GM18499 (cell line): ENCODE measurements at regions not wholly inside any gene's neighbourhood (a gene's known extent, or its start where the extent isn't known, plus 50 kb on each side); places are given as distances from the start of the nearest gene placed in this dataset.
"Not testable (repeated sequence)": the region's sequence is repeated elsewhere in the genome, so short reads cannot be mapped to it uniquely, and the experiment has no call there.

Source experiments
- ATAC-seq: cut with Tn5 transposase; IDR thresholded peaks from one replicate; pipeline ENCODE4 v1.9.1; 2021; ENCODE audit warnings: moderate number of reproducible peaks; ENCODE audit not compliant: insufficient read depth, unreplicated experiment

DNA sequence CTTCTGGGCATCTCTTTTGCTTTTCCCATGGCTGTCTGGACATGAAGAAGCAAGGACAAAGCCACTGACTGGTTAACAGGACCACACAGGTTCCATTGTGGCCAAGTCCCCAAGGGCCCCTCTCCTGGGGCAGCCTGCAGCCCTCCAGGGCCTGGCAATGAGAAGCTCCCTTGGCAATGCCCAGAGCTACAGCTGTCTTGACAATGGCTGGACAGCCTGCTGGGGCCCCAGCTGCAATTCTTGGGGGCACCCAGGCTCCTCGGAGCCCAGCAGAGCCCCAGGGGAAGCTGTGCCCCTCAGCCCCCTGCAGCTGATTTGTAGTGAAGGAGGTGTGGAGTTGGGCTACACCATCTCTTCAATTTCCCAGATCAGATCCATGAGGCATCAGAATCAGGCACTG is 384.9 kb upstream of the PODXL start:
- no peak for ATAC-seq

DNA sequence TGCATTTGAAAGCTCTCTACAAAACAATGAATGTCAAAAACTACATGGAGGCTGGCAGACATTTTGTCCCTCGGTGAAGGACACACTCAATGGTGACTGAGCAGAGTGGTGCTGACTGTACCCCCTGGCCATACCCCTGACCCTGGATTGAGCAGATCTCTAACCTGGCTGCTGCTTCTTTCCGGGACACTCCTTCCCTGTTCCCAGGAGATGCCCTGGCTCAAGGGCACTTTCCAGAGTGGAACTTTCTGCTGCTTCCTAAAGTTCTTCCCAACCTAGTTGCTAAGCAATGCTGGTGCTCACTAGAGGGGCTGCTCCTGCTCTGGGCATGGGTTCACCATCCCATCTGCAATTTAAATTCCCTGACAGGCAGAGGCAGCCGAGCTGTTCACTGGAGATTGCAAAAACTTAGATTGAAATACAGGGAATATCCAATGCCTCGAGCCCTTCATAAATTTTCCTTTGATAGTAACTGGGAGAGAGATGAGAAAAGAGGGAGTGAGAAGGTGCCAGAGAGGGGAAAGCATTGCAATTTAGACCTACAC is 384.3 kb upstream of the PODXL start:
- no peak for ATAC-seq

DNA sequence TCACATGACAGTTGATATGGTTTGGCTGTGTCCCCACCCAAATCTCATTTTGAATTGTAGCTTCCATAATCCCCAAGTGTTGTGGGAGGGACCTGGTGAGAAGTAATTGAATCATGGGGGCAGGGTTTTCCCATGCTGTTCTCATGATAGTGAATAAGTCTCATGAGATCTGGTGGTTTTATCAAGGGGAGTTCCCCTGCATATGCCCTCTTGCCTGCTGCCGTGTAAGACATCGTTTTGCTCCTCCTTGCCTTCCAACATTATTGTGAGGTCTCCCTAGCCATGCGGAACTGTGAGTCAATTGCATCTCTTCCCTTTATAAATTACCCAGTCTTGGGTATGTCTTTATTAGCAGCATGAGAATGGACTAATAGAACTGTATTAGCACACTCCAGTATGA is 382.4 kb upstream of the PODXL start:
- not testable (repeated sequence) for ATAC-seq

DNA sequence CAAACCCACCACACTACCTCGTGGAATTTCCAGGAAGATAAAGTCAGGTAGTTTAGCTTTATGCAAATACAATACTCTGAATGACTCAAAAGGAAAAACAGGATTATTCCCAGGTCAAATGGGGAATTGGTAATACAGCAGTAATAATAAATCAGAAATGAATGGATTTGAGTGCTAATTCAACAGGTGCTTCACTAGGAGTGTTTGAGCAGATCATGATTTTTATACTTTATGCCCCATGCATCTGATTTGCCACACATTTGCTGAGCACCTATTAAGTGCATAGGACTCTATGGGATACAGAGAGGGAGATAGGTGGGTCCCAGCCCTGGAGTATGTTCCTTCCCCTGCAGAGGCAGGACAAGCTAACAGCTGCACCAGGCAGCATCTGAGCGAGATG is 381.4 kb upstream of the PODXL start:
- ATAC-seq = no peak

DNA sequence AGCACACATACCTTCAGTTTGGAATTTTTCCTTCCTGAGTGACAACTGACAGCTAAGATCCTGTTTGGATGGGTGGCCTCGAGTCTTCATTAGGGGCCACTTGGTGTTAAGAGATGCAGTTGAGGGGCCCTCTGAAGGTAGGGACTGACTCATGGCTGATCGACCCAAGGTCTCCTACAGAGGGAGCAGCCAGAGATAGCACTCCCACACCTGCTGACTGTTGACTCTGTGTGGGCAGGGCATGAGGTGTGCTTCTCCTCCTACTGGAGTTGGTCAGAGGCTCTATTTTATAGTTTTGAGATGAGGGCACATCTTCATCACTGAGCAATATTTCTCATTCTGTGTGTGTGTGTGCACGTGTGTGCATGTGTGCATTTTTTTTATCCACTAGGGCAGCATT is 378.8 kb upstream of the PODXL start:
- ATAC-seq = no peak

DNA sequence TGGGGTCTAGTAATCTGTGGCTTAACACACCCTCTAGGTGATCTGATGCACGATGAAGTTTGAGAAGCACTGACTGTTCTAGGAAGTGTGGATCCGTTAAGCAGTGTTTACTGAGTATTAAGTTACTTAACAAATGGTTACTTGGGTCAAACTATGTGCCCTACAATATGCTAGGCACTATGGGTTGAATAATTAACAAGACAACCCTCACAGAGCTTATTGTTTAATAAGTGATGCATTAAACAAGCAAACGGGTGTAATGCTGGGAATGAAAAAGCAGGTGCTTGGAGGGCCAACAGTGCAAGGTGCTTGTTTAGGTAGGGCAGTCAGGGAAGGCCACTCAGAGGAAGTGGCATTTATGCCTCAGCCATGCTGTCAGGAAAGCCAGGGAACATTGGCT is 378.0 kb upstream of the PODXL start:
- ATAC-seq = no peak

DNA sequence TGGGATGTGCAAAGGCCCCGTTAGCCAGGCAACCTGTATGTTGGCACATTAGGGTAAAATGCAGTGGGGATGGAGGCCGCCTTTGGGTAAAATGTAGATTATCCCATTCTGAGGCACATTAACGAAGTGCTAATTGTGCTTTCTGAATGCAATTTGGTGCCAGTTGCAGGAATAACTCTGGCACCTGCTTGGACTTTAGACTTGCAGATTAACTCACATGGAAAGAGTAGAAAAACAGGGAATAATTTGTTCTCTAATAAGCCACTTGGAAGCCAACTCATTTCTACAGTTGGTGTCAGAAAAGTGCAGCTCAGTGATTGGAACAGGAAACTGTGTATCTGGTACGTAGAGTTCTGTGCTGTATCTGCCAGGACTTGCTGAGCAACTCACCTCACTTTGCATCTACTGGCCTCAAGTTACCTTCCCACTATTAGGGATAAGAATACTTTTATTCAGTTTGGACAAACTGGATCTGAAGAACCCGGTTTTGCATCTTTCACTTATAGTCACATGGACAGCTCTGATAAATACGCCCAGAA is 377.4 kb upstream of the PODXL start:
- no peak for ATAC-seq

DNA sequence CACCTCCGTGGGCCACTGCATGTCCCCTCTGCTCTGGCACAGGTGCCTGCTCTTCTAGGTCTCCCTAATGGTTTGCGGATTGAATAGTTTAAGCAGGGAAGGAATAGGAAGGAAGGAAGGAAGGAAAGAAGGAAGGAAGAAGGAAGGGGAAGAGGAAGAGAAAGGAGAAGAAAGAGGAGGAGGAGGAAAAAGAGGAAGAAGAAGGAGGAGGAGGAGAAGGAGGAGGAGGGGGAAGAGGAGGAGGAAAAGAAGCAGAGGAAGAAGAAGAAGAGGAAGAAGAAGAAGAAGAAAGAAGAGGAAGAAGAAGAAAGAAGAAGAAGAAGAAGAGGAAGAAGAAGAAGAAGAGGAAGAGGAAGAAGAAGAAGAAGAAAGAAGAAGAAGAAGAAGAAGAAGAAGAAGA is 376.8 kb upstream of the PODXL start:
- not testable (repeated sequence) for ATAC-seq

DNA sequence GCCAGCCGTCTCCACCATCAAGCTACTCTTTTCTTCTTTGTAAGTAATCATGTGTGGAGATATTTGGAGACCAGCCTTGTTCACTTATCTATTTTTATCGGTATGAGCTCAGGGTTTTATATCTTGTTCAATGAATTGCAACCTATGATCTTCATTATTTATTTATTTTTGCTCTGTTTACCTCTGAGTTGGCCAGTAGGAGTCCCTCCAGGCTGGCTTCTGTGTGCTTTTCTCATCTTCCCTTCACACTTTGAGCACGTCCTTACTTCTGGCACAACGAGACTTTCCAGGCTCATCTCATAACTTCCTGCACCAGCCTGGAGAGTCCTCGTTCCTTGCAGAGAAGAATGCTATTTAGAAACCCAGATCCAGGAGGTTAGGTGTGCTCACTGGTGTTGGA is 375.8 kb upstream of the PODXL start:
- no peak for ATAC-seq

DNA sequence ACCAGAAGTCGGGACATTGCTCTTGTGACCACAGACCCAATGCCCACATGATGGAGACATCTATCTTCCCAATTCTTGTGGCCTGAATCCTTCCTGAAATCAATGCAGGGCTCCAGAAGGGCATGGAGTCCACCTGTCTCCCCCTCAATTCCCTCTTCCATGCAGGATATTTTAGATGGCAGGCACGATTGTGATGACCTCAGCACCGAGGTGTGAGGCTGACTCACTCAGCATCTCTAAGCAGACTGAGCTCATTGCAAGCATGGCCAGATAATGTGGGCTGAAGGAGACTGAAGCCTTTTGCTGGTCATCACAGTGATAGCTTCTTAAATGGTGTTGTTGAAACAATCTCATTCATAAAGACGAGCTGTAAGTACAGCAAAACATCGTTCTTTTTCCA is 374.9 kb upstream of the PODXL start:
- no peak for ATAC-seq

DNA sequence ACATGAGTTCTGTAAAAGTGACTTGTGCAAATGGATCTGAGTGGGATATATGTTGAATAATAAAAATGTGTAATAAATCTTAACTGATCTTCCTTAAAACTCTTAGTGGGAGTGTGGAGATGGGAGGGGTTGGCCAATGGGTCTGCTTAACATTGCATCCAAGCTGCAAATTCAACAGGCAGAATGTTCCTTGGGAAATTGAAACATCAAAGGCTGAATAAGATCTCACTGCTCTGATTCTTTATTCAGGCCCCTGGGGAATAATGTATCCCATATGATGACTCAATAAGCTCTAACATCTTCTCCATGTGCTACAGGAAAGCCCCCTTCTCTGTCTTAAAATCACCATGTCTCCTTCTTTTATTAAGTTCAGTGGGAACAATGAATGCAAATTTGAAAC is 373.2 kb upstream of the PODXL start:
- no peak for ATAC-seq

DNA sequence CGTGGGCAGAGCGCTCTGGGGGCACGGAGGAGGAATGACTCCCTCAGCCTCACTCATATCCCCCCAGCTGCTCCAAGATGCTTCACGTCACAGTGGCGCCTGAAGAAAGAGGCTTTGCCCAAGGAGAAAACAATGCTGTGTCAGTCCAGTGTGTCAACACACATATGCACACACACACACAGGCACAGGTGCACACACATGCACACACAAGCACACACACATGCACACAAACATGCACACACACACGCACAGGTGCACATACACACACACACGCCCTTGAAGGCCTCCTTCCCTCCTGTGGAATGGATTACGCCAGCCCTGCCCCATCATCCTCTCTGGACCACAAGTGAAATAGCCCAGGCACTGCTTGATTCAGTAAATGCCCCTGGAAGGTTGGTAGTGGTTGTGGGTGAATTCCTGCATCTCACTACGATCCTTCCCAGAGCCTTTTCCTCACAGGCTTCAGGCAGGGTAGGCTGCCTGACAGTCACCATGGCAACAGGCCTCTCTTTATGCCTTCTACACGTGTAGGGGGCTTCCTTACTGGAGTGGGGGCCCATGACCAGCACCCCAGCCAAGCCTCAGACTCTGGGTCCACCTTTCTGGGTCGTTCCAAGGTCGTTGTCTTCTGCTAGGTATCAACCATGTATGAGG is 371.5 kb upstream of the PODXL start:
- no peak for ATAC-seq

DNA sequence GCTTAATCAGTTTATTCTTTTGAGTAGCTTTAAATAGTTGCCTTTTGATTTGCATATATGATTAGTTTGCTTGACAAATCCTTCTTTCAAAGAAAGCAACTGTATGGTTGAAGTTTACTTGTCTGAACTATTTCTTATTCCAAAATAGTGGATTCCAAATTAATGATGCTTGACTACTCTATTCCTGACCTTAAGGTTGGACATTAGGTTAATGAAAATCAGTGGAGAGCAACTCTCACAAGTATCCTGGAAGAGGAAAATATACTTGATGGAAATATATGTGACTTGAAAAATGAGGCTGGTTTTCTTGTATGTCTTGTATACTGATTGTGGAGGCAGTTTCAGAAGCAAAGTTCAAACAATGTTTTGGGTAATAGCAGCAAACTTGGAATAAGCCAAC is 369.2 kb upstream of the PODXL start:
- no peak for ATAC-seq

DNA sequence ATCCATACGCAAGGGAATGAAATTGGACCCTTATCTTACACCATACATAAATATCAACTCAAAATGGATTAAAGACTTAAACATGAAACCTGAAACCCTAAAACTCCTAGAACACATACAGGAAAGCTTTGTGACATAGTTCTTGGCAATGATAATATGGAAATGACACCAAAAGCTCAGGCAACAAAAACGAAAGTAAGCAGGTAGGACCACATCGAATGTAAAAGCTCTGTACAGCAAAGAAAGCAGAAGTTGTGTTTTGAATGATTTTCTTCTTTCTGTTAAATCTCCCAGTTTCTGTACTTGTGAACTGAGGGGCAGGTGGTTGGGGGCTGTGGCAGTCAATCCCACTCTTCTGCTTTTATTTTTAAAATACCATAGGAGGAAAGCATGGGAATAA is 368.4 kb upstream of the PODXL start:
- ATAC-seq = peak; percentile 38

DNA sequence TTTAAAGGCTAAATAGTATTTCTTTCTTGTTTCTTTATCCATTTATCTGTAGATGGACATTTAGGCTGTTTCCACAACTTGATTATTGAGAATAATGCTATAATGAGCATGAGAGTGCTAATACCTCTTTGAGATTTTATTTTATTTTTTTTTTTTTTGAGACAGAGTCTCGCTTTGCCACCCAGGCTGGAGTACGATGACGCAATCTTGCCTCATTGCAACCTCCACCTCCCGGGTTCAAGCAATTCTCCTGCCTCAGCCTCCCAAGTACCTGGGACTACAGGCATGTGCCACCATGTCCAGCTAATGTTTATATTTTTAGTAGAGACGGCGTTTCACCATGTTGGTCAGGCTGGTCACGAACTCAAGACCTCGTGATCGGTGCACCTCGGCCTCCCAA is 366.5 kb upstream of the PODXL start:
- ATAC-seq = not testable (repeated sequence)

DNA sequence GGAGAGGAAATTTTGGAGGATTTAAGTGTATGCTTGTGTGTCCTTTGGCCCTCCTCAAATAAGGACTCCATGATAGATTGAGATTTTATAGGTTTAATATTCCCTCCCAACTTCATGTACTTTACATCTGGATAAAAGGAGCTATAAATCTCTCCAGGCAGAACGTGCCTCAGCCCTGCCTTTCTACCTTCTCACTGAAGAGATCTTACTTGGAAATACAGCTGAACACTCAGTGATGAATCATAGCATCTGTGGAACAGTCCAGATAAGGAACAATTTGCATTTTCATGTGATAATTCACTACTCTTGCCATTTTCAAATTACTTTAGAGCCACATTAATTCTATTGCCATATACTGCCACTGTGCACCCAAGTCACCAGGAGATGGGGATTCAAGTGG is 364.6 kb upstream of the PODXL start:
- no peak for ATAC-seq

DNA sequence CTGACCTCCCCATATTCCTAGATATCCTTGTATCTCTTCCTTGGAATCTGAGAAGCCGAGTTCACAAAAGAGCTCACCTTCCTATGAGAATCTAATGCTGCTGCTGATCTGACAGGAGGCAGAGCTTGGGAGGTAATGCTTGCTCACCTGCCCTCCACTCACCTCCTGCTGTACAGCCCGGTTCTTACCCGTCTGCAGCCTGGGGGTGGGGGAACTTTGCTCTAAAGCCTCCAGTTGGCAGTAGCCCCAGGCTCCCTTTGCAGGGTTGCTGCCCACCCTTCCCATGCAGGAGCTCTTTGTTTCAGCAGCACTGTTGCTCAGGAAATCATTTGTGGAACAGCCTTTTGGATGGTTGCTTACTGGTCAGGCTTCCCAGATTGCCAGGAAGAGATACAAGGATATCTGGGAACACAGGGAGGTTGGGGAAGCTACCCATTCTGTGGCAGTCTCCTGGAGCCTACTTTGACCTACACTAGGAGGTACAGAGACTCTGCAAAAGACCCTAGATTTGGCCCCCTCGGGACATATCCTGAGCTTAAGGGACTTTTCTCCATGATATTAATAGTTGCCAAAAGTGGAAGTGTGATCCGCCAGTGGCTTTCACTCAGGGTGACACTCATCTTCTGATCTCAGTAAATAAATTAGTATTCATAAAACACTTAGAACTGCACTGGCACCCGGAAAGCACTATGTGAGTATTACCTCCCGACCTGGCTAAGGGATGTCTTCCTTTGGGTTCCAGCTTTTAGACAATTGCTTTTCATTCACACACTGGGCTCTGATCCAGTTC is 363.7 kb upstream of the PODXL start:
- no peak for ATAC-seq

DNA sequence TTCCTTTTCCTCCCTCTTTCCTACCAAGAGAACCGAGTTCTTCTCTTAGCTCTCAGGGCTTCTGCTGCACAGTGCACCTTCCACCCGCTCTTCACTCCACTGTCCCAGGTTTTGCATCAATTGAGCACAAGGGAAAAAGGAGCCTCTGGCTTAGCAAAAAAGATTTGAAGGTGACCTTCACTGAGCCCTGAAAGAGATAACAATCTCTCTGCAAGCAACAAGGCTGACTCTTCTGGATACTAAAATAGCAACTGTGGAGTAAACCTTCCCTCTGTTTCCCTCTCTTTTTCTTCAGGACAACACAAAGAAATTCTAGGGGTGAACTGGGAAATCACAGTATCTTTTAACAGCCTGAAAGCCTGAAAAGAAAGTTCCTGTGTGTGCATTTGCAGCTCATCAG is 354.7 kb upstream of the PODXL start:
- ATAC-seq = no peak

DNA sequence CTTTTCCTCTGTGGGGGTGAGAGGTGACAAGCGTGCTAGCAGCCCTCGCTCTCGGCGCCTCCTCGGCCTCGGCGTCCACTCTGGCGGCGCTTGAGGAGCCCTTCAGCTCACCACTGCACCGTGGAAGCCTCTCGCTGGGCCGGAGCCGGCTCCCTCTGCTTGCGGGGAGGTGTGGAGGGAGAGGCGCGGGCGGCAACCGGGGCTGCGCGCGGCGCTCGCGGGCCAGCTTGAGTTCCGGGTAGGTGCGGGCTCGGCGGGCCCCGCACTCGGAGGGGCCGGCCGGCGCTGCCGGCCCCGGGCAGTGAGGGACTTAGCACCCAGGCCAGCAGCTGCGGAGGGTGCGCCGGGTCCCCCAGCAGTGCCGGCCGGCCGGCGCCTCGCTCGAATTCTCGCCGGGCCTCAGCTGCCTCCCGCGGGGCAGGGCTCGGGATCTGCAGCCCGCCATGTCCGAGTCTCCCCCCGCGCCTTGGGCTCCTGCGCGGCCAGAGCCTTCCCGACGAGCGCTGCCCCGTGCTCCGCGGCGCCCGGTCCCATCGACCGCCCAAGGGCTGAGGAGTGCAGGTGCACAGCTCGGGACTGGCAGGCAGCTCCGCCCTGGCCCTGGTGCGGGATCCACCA is 352.8 kb upstream of the PODXL start:
- ATAC-seq = no peak

DNA sequence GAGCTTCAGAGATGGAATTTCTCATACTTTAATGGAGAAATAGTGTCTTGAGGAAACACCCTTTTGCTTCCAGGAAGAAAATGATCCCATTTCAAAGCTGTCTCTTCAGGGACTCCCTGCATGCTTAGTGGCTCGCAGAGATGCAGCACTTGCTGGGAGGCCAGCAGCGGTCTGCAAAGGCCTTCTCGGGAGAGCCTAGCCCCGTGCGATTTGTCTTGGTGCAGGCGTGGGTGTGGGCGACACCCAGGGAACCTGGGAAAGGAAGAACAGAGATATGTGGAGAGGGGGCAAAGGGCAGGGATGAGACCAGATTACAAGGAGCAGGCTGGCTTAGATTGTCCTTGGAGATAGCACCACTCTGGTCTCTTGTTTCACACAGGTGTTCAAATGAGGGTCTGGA is 352.3 kb upstream of the PODXL start:
- no peak for ATAC-seq

DNA sequence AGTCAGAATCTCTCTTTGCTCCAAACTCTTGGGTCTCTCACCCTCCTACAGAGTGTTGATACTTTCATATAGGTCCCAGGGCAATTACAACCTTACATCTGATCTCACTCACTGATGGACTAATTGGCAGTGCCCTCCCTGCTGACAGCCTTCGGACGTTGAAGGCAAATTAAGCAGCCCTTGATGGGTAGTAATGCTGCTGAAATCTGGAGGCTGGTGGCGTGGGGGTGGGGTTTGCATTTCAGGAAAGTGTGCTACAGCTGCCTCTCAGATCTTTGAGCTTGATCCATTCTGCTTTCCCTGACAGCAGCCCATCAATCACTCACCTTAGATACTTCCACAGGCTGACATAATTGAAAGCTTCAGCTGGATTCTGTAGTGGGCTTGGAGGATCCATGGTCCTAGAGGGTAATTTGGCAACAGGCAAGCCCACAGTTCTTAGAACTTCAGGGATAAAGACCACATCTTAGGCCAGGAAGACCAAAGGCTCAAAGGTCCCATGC is 349.1 kb upstream of the PODXL start:
- no peak for ATAC-seq
